HG03135 (cell line): ENCODE measurements at regions not wholly inside any gene's neighbourhood (a gene's known extent, or its start where the extent isn't known, plus 50 kb on each side); places are given as distances from the start of the nearest gene placed in this dataset.
"Not testable (repeated sequence)": the region's sequence is repeated elsewhere in the genome, so short reads cannot be mapped to it uniquely, and the experiment has no call there.

Experiments used
- ATAC-seq: cut with Tn5 transposase; IDR thresholded peaks from one replicate; pipeline ENCODE4 v1.9.1; 2021; ENCODE audit warnings: mild to moderate bottlenecking, moderate library complexity; ENCODE audit not compliant: unreplicated experiment

- no peak for ATAC-seq
Observed at GRCh38 chr10:131577178-131577555, 265.6 kb upstream of the TCERG1L start.

- no peak for ATAC-seq
Observed at GRCh38 chr10:131577786-131578471, 266.4 kb upstream of the TCERG1L start.

- ATAC-seq: no peak
Observed at GRCh38 chr10:131578472-131578970, 267.0 kb upstream of the TCERG1L start.

GRCh38 chr10:131579251-131580071 is 267.9 kb upstream of the TCERG1L start:
- ATAC-seq: no peak

- no peak for ATAC-seq
Observed at GRCh38 chr10:131580076-131580652, 268.6 kb upstream of the TCERG1L start.

- no peak for ATAC-seq
Observed at GRCh38 chr10:131580674-131581073, 269.2 kb upstream of the TCERG1L start.

GRCh38 chr10:131581547-131581946 is 270.0 kb upstream of the TCERG1L start:
- ATAC-seq: not testable (repeated sequence)

- ATAC-seq: no peak
Observed at GRCh38 chr10:131584287-131584686, 272.8 kb upstream of the TCERG1L start.

GRCh38 chr10:131585761-131586160 is 274.2 kb upstream of the TCERG1L start:
- ATAC-seq: no peak

- no peak for ATAC-seq
Observed at GRCh38 chr10:131586958-131587357, 275.4 kb upstream of the TCERG1L start.

- no peak for ATAC-seq
Observed at GRCh38 chr10:131587976-131588680, 276.6 kb upstream of the TCERG1L start.

GRCh38 chr10:131588704-131589220 is 277.2 kb upstream of the TCERG1L start:
- ATAC-seq: no peak

GRCh38 chr10:131590567-131590966 is 279.0 kb upstream of the TCERG1L start:
- no peak for ATAC-seq

GRCh38 chr10:131591936-131592335 is 280.4 kb upstream of the TCERG1L start:
- ATAC-seq: no peak

- no peak for ATAC-seq
Observed at GRCh38 chr10:131609176-131609575, 291.6 kb upstream of the PPP2R2D start.

GRCh38 chr10:131615150-131615549 is 285.7 kb upstream of the PPP2R2D start:
- no peak for ATAC-seq

- ATAC-seq: no peak
Observed at GRCh38 chr10:131616040-131616439, 284.8 kb upstream of the PPP2R2D start.

GRCh38 chr10:131617113-131617858 is 283.5 kb upstream of the PPP2R2D start:
- no peak for ATAC-seq

- no peak for ATAC-seq
Observed at GRCh38 chr10:131618587-131619267, 282.1 kb upstream of the PPP2R2D start.

- ATAC-seq: no peak
Observed at GRCh38 chr10:131620314-131620713, 280.5 kb upstream of the PPP2R2D start.
